ENCODE measurements at regions not wholly inside any gene's neighbourhood (a gene's known extent, or its start where the extent isn't known, plus 50 kb on each side); places are given as distances from the start of the nearest gene placed in this dataset.
"Not testable (repeated sequence)": the region's sequence is repeated elsewhere in the genome, so short reads cannot be mapped to it uniquely, and the experiment has no call there.

- not testable (repeated sequence) for H3K27me3 ChIP-seq (ENCODE audit: control insufficient read depth, insufficient read depth, low read length, poor library complexity, severe bottlenecking); H3K36me3 ChIP-seq (ENCODE audit: control insufficient read depth, insufficient read depth, low read length); H3K27ac ChIP-seq (ENCODE audit: insufficient read depth, low read depth, low read length, poor library complexity, severe bottlenecking); H3K4me3 ChIP-seq (ENCODE audit: insufficient read depth, low read depth, low read length); H3K4me1 ChIP-seq (ENCODE audit: control insufficient read depth, insufficient read depth, low read length); H3K9me3 ChIP-seq (ENCODE audit: control insufficient read depth, low read length)
- 62% methylated on average over 5 of the region's 5 CpGs for WGBS, 2 experiments
Measured at GRCh38 chr7:32785365-32785944, 106.1 kb downstream of the KBTBD2 start.

DNA sequence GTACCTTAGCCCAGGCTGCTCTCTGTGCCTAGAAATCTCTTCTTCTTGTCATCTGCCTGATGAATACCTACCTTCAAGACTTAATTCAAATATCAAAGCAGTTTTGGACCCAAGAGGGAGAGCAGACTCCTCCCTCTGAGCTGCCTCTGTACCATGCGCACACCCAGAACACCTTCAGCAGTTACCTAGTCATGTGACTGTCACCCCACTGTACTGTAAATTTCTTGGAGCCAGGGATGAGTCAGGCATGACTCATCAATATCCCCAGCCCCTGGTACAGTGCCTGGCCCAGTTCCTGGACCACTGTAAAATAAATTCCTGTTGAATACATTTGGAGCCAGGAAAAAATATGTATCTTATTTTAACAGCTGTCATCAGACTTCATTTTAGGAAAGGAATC, 111.7 kb downstream of the KBTBD2 start:
- not testable (repeated sequence) for H3K9me3 ChIP-seq (ENCODE audit: control insufficient read depth, low read length); H3K4me1 ChIP-seq (ENCODE audit: control insufficient read depth, insufficient read depth, low read length); H3K4me3 ChIP-seq (ENCODE audit: insufficient read depth, low read depth, low read length); H3K27me3 ChIP-seq (ENCODE audit: control insufficient read depth, insufficient read depth, low read length, poor library complexity, severe bottlenecking); H3K36me3 ChIP-seq (ENCODE audit: control insufficient read depth, insufficient read depth, low read length); H3K27ac ChIP-seq (ENCODE audit: insufficient read depth, low read depth, low read length, poor library complexity, severe bottlenecking)
- WGBS, 2 experiments: 67% methylated on average over 1 of the region's 1 CpG; no CpG with 5 or more reads in 1 of the 2 experiments

- 69 to 72% methylated on average over 1 of the region's 1 CpG for WGBS, 2 experiments
- no peaks in the 10 kb centered on the region for H3K36me3 ChIP-seq (ENCODE audit: control insufficient read depth, insufficient read depth, low read length)
- H3K9me3 ChIP-seq (ENCODE audit: control insufficient read depth, low read length): no peaks in the 10 kb centered on the region
- no peak overlapping the region for H3K27ac ChIP-seq (ENCODE audit: insufficient read depth, low read depth, low read length, poor library complexity, severe bottlenecking)
- H3K27me3 ChIP-seq (ENCODE audit: control insufficient read depth, insufficient read depth, low read length, poor library complexity, severe bottlenecking): no peaks in the 10 kb centered on the region
- no peak overlapping the region for H3K4me3 ChIP-seq (ENCODE audit: insufficient read depth, low read depth, low read length)
- H3K4me1 ChIP-seq (ENCODE audit: control insufficient read depth, insufficient read depth, low read length): no peaks in the 10 kb centered on the region
Measured at GRCh38 chr7:32779167-32779566, 112.4 kb downstream of the KBTBD2 start.

- H3K9me3 ChIP-seq (ENCODE audit: control insufficient read depth, low read length); H3K27me3 ChIP-seq (ENCODE audit: control insufficient read depth, insufficient read depth, low read length, poor library complexity, severe bottlenecking); H3K4me3 ChIP-seq (ENCODE audit: insufficient read depth, low read depth, low read length); H3K36me3 ChIP-seq (ENCODE audit: control insufficient read depth, insufficient read depth, low read length); H3K27ac ChIP-seq (ENCODE audit: insufficient read depth, low read depth, low read length, poor library complexity, severe bottlenecking); H3K4me1 ChIP-seq (ENCODE audit: control insufficient read depth, insufficient read depth, low read length): not testable (repeated sequence)
- WGBS, 2 experiments: 92 to 97% methylated on average over 4 of the region's 4 CpGs
Measured at GRCh38 chr7:32777041-32777666, 114.4 kb downstream of the KBTBD2 start.

GRCh38 chr7:32776318-32776717, 115.2 kb downstream of the KBTBD2 start:
- H3K27ac ChIP-seq (ENCODE audit: insufficient read depth, low read depth, low read length, poor library complexity, severe bottlenecking); H3K9me3 ChIP-seq (ENCODE audit: control insufficient read depth, low read length); H3K27me3 ChIP-seq (ENCODE audit: control insufficient read depth, insufficient read depth, low read length, poor library complexity, severe bottlenecking); H3K4me3 ChIP-seq (ENCODE audit: insufficient read depth, low read depth, low read length); H3K36me3 ChIP-seq (ENCODE audit: control insufficient read depth, insufficient read depth, low read length); H3K4me1 ChIP-seq (ENCODE audit: control insufficient read depth, insufficient read depth, low read length): not testable (repeated sequence)
- WGBS, 2 experiments: 98% methylated on average over 3 of the region's 3 CpGs; no CpG with 5 or more reads in 1 of the 2 experiments

- 92 to 93% methylated on average over 2 of the region's 4 CpGs for WGBS, 2 experiments
- H3K36me3 ChIP-seq (ENCODE audit: control insufficient read depth, insufficient read depth, low read length); H3K27me3 ChIP-seq (ENCODE audit: control insufficient read depth, insufficient read depth, low read length, poor library complexity, severe bottlenecking); H3K9me3 ChIP-seq (ENCODE audit: control insufficient read depth, low read length); H3K27ac ChIP-seq (ENCODE audit: insufficient read depth, low read depth, low read length, poor library complexity, severe bottlenecking); H3K4me1 ChIP-seq (ENCODE audit: control insufficient read depth, insufficient read depth, low read length); H3K4me3 ChIP-seq (ENCODE audit: insufficient read depth, low read depth, low read length): not testable (repeated sequence)
Measured at GRCh38 chr7:32775809-32776208, 115.8 kb downstream of the KBTBD2 start.

DNA sequence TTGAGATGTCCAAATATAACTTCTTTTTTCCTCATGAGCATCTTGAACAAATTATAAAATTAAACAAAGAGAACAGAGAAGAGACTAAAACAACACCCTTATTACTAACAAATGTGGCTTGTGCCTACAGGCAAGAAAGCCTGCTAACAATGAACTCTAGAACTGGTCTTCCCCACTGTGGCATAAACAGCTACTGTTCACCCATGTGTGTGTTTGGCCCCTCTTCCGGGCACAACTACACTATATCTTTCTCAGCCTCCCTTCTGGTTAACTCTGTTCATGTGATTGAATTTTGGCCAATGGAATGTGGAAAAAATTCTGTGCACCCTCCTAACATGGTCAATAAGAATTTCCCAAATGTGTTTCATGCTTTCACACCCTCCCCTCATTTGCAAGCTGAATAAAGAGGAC, 117.0 kb downstream of the KBTBD2 start:
- H3K27me3 ChIP-seq (ENCODE audit: control insufficient read depth, insufficient read depth, low read length, poor library complexity, severe bottlenecking): no peaks in the 10 kb centered on the region
- no peaks in the 10 kb centered on the region for H3K4me1 ChIP-seq (ENCODE audit: control insufficient read depth, insufficient read depth, low read length)
- no peaks in the 10 kb centered on the region for H3K36me3 ChIP-seq (ENCODE audit: control insufficient read depth, insufficient read depth, low read length)
- 100% methylated on average over 1 of the region's 1 CpG for WGBS, 2 experiments
- H3K4me3 ChIP-seq (ENCODE audit: insufficient read depth, low read depth, low read length): no peak overlapping the region
- no peaks in the 10 kb centered on the region for H3K9me3 ChIP-seq (ENCODE audit: control insufficient read depth, low read length)
- no peak overlapping the region for H3K27ac ChIP-seq (ENCODE audit: insufficient read depth, low read depth, low read length, poor library complexity, severe bottlenecking)

- not testable (repeated sequence) for H3K27me3 ChIP-seq (ENCODE audit: control insufficient read depth, insufficient read depth, low read length, poor library complexity, severe bottlenecking); H3K4me3 ChIP-seq (ENCODE audit: insufficient read depth, low read depth, low read length); H3K9me3 ChIP-seq (ENCODE audit: control insufficient read depth, low read length); H3K4me1 ChIP-seq (ENCODE audit: control insufficient read depth, insufficient read depth, low read length); H3K27ac ChIP-seq (ENCODE audit: insufficient read depth, low read depth, low read length, poor library complexity, severe bottlenecking); H3K36me3 ChIP-seq (ENCODE audit: control insufficient read depth, insufficient read depth, low read length)
- WGBS, 2 experiments: 82 to 86% methylated on average over 3 of the region's 3 CpGs
Measured at GRCh38 chr7:32768866-32769510, 122.6 kb downstream of the KBTBD2 start.

- 82 to 100% methylated on average over 1 of the region's 1 CpG for WGBS, 2 experiments
- not testable (repeated sequence) for H3K4me3 ChIP-seq (ENCODE audit: insufficient read depth, low read depth, low read length); H3K36me3 ChIP-seq (ENCODE audit: control insufficient read depth, insufficient read depth, low read length); H3K27ac ChIP-seq (ENCODE audit: insufficient read depth, low read depth, low read length, poor library complexity, severe bottlenecking); H3K4me1 ChIP-seq (ENCODE audit: control insufficient read depth, insufficient read depth, low read length); H3K9me3 ChIP-seq (ENCODE audit: control insufficient read depth, low read length)
- peaks cover 15% of the 10 kb centered on the region for H3K27me3 ChIP-seq (ENCODE audit: control insufficient read depth, insufficient read depth, low read length, poor library complexity, severe bottlenecking)
Measured at GRCh38 chr7:32768338-32768737, 123.2 kb downstream of the KBTBD2 start.

GRCh38 chr7:32765649-32766251, 125.8 kb downstream of the KBTBD2 start:
- not testable (repeated sequence) for H3K27ac ChIP-seq (ENCODE audit: insufficient read depth, low read depth, low read length, poor library complexity, severe bottlenecking); H3K4me3 ChIP-seq (ENCODE audit: insufficient read depth, low read depth, low read length); H3K9me3 ChIP-seq (ENCODE audit: control insufficient read depth, low read length); H3K4me1 ChIP-seq (ENCODE audit: control insufficient read depth, insufficient read depth, low read length); H3K36me3 ChIP-seq (ENCODE audit: control insufficient read depth, insufficient read depth, low read length)
- 64% methylated on average over 2 of the region's 4 CpGs for WGBS, 2 experiments
- H3K27me3 ChIP-seq (ENCODE audit: control insufficient read depth, insufficient read depth, low read length, poor library complexity, severe bottlenecking): peaks cover 41% of the 10 kb centered on the region

Data from ectodermal cell (in vitro differentiated cells).